HuH-7.5 (cell line): ENCODE measurements at regions not wholly inside any gene's neighbourhood (a gene's known extent, or its start where the extent isn't known, plus 50 kb on each side); places are given as distances from the start of the nearest gene placed in this dataset.

Source experiments
- DNase-seq: peaks from one replicate; pipeline ENCODE4 v3.0.0; 2011; ENCODE audit warnings: low spot score

DNA sequence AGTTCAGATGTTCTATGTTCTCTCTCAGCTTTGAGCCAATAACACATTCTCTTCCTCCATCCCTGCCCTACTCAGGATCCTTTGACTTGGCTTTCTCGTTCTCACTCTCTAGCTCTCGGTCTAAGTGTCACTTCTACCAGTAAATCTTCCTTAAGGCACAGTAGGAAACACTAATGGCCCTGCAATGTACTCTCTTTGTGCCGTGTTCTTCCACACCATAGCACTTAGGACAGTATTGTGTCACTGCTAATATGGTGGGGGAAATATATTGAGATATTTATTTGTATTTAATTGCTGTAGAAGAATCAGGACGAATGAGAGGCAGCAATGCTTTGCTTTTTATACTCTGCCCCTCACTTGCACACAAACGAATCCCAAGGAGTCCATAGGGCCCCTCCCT lies 493.1 kb downstream of the SHISA9 start:
- no peak for DNase-seq

DNA sequence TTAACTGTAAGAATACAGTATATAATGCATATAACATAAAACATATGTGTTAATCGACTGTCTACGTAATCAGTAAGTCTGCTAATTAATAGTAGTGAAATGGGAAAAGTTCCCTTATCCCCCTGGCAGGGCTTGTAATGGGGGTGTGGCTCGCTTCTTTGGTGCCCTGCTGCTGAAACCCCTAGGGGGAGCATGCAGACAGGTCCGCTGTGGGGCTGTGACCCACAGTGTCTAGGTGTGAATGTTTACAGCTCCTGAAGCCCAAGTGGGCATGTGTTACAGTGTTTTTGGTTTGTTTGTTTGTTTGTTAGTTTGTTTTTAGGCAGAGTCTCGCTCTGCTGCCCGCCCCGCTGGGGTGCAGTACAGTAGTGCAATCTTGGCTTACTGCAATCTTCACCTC lies 495.7 kb downstream of the SHISA9 start:
- DNase-seq, result no peak

- DNase-seq, result no peak
Observed at GRCh38 chr16:13401641-13402040, 500.2 kb downstream of the SHISA9 start.

- DNase-seq, result no peak
Observed at GRCh38 chr16:13402601-13403000, 501.2 kb downstream of the SHISA9 start.

- no peak for DNase-seq
Observed at GRCh38 chr16:13403326-13403725, 501.9 kb downstream of the SHISA9 start.

DNA sequence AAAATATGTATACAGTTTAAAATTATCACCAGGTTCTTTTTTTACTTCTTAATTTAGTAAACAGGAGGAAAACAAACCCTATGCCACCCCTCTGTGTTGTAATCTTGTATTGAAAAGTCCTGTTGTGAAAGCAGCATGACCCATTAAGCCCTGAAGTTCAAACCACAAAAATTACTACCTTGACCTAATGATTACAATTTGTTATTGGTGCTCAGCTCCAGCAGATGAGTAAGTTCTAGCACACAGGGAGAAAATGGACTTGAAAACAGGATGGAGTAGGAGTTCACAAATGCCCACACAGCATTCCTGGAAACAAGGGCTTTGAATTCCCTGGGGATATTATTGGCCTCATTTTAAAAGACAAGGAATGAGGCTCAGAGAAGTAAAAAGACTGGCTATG lies 505.8 kb upstream of the ERCC4 start:
- no peak for DNase-seq

DNA sequence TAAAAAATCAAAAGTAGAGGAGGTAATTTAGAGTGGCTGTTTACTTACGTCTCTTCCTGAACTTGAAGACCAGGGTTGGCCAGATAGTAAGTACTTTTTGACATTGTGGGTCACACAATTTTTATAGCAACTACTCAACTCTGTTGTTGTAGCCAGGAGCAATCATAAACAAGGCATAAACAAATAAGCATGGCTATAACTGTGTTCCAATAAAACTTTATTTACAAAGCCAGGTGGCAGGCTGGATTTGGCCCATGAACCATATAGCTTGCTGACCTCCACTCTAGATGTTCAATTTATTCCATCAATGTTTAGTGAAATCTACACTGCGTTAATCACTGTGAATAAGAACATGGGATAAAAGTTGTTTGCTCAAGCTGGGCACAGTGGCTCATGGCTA lies 500.4 kb upstream of the ERCC4 start:
- no peak for DNase-seq

DNA sequence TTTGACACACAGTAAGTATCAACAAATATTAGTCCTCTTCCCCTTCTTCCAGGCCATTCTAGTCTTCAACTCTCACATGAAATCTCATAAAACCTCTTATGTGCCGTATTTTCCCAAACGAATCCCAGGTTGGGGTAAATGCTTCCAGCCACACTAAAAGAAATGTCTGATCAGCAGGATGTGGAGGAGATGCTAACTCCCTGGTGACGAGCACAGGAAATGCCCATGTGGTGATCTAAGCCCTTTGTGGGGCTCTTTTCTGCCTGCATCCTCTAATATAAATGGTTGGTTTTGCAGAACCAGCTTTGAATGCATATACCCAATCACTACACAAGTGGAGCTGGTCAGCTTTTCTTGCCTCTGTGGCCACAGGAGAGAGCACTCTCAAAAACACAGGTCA lies 498.2 kb upstream of the ERCC4 start:
- DNase-seq, result no peak

- no peak for DNase-seq
Observed at GRCh38 chr16:13425836-13426235, 494.1 kb upstream of the ERCC4 start.

GRCh38 chr16:13426269-13426668 lies 493.7 kb upstream of the ERCC4 start:
- DNase-seq, result no peak

GRCh38 chr16:13426736-13427135 lies 493.2 kb upstream of the ERCC4 start:
- no peak for DNase-seq

DNA sequence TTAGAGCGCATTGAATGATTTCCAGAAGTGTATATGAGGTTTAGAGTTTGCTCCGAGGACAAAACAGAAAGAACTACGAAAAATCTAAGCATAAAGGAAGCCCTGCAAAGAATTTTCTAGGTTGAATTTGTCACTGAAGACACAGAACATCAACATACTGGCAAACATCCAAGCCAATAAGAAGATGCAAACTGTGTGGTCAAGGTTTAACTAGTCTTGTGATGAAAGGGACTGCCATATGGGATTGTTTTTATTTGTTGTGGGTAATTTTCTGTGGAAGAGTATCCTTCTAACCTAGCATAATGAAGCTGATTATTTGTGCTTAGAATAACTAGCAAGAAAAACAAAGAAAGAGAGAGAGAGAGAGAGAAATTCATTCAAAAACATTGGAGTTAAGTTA lies 492.0 kb upstream of the ERCC4 start:
- no peak for DNase-seq

DNA sequence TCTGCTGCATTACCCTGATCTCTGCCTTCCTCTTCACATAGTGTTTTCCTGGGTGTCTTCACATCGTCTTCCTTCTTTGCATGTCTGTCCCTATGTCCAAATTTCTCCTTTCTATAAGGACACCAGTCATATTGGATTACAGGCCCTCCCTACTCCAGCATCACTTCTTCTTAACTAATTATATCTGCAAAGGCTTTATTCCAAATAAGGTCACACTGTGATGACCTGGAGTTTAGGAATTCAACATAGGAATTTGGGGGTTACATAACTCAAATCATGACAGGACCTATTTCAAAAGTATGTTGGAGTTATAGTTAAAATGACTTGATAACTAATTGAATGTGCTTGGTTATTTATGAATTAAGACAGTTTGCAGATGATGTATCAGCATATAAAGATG lies 490.5 kb upstream of the ERCC4 start:
- DNase-seq, result no peak

GRCh38 chr16:13435415-13435814 lies 484.5 kb upstream of the ERCC4 start:
- DNase-seq, result no peak

- no peak for DNase-seq
Observed at GRCh38 chr16:13435873-13436474, 484.0 kb upstream of the ERCC4 start.

DNA sequence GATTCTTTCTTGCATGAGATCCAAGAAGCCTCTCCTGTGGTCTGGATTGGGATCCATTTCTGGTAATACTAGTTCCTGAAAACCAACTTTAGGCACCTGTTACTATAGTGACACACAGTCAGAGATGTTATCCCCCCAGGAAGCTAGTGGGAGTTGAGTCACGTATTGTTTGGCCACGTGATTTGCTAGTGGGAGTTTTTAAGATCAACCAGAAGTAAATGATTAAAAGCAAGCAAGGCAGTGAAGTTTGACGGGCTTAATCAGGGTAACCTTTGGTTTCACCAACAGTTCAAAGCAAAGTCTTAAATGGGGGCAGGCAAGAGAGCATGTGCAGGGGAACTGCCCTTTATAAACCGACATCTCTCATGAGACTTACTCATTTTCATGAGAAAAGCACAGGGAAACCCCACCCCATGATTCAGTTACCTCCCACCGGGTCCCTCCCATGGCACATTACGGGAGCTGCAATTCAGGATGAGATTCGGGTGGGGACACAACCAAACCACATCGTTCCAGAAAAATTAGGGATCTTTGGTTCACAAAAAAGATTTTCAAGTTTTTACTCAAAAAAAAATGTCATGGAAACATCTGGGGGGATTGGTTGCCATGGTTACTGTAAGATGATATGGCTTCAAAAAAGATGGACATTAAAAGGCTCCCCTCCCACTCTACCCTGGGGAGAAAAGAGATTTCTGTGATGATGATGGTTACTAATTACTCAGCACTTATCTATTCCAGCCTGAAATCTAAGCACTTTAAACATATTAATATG lies 483.1 kb upstream of the ERCC4 start:
- no peak for DNase-seq

DNA sequence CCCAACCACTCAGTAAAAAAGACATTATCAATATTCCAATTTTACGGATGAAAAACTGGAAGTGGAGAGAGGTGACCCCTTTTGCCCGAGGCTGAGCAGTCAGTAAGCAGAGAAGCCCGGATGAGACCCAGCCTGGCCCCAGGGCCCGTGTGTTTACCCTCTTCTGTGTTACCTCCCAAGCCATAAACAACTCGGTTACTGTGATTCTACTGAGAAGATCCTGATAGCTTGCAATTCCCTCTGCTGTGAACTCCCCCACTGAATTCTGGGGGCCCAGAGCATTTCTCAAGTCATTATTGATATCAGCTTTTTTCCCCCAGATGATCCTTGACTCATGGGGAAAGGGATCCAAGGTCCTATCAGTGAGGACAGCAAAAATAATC lies 482.6 kb upstream of the ERCC4 start:
- no peak for DNase-seq

GRCh38 chr16:13438064-13438463 lies 481.9 kb upstream of the ERCC4 start:
- no peak for DNase-seq

DNA sequence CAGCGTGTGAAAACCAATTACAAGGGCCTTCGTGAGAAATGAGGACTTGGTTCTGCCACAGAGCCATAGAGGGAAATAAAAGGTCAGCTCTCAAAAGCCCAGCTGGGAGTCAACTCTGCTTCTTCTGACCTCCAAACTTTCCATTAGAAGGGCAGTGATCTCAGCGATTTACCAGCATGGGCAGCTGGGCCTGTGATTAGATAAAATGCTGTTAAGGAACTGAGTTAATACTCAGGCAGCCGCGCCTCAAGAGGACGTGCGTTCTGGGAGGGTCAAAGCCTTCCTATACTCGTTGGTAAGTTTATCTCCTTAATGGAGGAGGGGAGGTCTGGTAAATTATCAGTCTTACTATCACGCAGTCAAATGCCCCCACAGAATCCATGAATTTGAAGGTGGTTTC lies 480.2 kb upstream of the ERCC4 start:
- DNase-seq, result no peak

DNA sequence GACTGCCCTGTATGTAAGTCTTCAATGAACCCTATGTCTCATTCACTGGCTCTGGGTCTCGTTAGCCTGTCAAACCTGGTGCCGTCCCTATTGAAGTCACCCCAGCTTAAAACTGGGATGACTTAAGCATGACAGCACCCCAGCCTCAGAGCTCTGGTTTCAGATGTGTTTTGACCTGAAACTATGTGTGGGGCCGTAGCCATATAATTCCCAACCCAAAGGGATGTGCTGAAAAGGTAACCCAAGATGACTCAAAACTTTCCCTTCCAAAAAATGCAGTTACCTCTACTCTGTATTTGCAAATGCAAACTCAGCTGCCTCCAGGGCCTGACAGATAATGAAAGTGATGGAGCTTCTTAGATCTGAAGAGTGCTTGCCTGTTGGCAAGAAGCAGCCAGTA lies 478.3 kb upstream of the ERCC4 start:
- DNase-seq, result no peak

DNA sequence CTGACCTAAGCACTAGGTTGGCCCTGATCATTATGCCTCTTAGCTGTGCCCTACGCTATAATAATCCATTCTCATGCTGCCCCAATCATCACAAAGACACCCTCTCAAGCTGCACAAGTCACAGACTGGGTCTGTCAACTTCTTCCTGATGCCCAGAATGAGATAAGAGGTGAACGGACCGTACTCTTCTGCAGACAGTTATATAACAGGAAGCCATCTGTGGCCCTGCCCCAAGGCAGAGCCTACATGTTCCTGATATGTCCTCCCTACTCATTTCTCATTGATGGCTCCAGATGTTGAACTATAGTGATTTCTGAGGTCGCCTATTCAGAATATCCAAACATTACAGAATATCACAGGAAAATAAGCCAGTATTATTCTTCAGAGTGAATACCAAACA lies 471.6 kb upstream of the ERCC4 start:
- no peak for DNase-seq

- DNase-seq, result no peak
Observed at GRCh38 chr16:13453325-13453724, 466.6 kb upstream of the ERCC4 start.

GRCh38 chr16:13453938-13454553 lies 465.9 kb upstream of the ERCC4 start:
- peak; percentile 7 for DNase-seq

DNA sequence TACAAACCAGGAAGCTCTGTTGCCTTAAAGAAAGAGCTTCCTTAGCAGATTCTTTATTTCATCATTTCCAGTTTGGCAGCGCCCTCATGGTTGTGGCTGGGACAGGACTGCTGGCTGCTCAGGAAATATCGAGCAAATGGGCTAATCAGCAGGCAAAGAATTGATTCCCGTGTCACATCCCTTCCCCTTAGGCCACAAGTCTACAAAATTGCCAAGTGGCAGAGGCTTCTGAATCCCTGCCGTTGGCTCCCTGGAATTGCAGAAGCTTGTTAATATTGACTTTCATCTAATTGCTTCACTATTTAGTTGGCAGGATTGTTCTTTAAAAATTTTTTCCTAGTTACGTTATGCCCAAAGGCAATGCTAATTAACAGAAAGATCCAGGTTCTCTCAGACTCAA lies 456.3 kb upstream of the ERCC4 start:
- no peak for DNase-seq
